Subcutaneous abdominal adipose tissue (tissue), 5 donors: ENCODE measurements at regions not wholly inside any gene's neighbourhood (a gene's known extent, or its start where the extent isn't known, plus 50 kb on each side); places are given as distances from the start of the nearest gene placed in this dataset.
"Not testable (repeated sequence)": the region's sequence is repeated elsewhere in the genome, so short reads cannot be mapped to it uniquely, and the experiment has no call there.

Source experiments
- H3K27ac ChIP-seq: one replicate; pipeline ENCODE4 v1.7.0; 2013; ENCODE audit warnings: low read depth, mild to moderate bottlenecking, inconsistent platforms, low read length, moderate library complexity
- H3K27me3 ChIP-seq, 5 donors: one replicate each; pipeline ENCODE4 v1.7.0; 2013; ENCODE audit warnings: low read length in 5 of 5, inconsistent platforms in 1 of 5; ENCODE audit not compliant: control insufficient read depth in 5 of 5, insufficient read depth in 4 of 5
- H3K36me3 ChIP-seq, 5 donors: one replicate each; pipeline ENCODE4 v1.7.0; 2013; ENCODE audit warnings: low read length in 5 of 5; ENCODE audit not compliant: control insufficient read depth in 5 of 5, insufficient read depth in 5 of 5
- H3K4me1 ChIP-seq, 5 donors: one replicate each; pipeline ENCODE4 v1.7.0; 2013; ENCODE audit warnings: low read length in 5 of 5, mild to moderate bottlenecking in 3 of 5, moderate library complexity in 1 of 5; ENCODE audit not compliant: control insufficient read depth in 5 of 5, insufficient read depth in 5 of 5
- H3K4me3 ChIP-seq, 5 donors: one replicate each; pipeline ENCODE4 v1.7.0; 2013; ENCODE audit warnings: low read length in 5 of 5, low read depth in 1 of 5
- H3K9ac ChIP-seq, 5 donors: one replicate each; pipeline ENCODE4 v1.7.0; 2013; ENCODE audit warnings: low read length in 5 of 5, mild to moderate bottlenecking in 4 of 5, moderate library complexity in 3 of 5
- H3K9me3 ChIP-seq, 5 donors: one replicate each; pipeline ENCODE4 v1.7.0; 2013; ENCODE audit warnings: low read length in 5 of 5; ENCODE audit not compliant: control insufficient read depth in 5 of 5
- donor health status: healthy.
- donor health status: healthy.
- donor health status: healthy.
- donor health status: healthy.
- donor health status: healthy.

- H3K27me3 ChIP-seq, result no peaks in the 10 kb centered on the region
- peaks cover 0 to 4% (median 2%) of the 10 kb centered on the region in 5 donors for H3K9me3 ChIP-seq
- H3K36me3 ChIP-seq, result no peaks in the 10 kb centered on the region
- H3K4me1 ChIP-seq, result peaks cover 4 to 25% (median 14%) of the 10 kb centered on the region in 5 donors
- no peak overlapping the region for H3K9ac ChIP-seq
- peak overlapping the region; percentile 71 for H3K27ac ChIP-seq
- H3K4me3 ChIP-seq, result peak overlapping the region in 1 of 5 donors; percentile 52
Measured at GRCh38 chr4:186845137-186845842, 121.6 kb upstream of the FAT1 start.

DNA sequence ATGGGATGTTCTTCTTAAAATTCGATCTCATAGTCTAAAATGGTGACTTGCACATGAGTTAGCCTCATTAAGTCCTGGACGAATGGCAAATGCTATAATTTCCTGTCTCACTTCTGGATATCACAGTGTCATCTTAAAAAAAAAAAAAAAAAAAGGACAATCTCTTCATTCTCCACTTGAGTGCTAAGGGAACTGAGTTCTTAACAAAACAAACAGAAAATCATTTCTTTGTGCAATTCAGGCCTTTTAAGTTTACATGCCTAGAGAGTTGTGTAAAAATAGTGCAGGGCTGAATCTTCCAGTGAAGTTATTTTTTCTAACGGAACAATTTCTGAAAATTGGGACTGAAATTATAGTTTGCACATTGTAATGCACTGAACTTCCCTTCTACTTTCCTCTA is 122.8 kb upstream of the FAT1 start:
- Histone ChIP-seq H3K9me3 (peaks cover 0 to 7% (median 3%) of the 10 kb centered on the region in 5 donors), H3K36me3 (no peaks in the 10 kb centered on the region), H3K4me3 (no peak overlapping the region), H3K27ac (no peak overlapping the region), H3K4me1 (peaks cover 4 to 19% (median 10%) of the 10 kb centered on the region in 5 donors), H3K27me3 (no peaks in the 10 kb centered on the region), H3K9ac (no peak overlapping the region)

- H3K36me3 ChIP-seq, H3K4me3 ChIP-seq, H3K27me3 ChIP-seq, H3K27ac ChIP-seq, H3K9me3 ChIP-seq, H3K9ac ChIP-seq: not testable (repeated sequence)
- peaks cover 4 to 19% (median 10%) of the 10 kb centered on the region in 5 donors for H3K4me1 ChIP-seq
Measured at GRCh38 chr4:186847429-186848131, 123.9 kb upstream of the FAT1 start.

DNA sequence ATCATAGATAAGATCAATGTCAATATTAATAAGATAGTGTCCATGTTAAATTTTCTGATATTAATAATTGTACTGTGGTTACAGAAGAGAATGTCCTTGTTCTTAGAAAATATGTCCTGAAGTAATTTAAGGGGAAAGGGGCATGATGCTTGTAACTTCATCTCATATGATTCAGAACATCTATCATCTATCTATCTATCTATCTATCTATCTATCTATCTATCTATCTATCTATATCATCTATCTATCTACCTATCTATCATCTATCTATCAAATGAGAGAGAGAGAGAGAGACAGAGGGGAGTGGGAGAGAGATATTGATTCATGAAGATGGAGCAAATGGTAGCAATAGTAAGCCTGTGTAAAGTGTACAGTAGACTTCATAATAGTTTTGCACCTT is 124.8 kb upstream of the FAT1 start:
- H3K4me1 ChIP-seq, result peaks cover 4 to 17% (median 10%) of the 10 kb centered on the region in 5 donors

DNA sequence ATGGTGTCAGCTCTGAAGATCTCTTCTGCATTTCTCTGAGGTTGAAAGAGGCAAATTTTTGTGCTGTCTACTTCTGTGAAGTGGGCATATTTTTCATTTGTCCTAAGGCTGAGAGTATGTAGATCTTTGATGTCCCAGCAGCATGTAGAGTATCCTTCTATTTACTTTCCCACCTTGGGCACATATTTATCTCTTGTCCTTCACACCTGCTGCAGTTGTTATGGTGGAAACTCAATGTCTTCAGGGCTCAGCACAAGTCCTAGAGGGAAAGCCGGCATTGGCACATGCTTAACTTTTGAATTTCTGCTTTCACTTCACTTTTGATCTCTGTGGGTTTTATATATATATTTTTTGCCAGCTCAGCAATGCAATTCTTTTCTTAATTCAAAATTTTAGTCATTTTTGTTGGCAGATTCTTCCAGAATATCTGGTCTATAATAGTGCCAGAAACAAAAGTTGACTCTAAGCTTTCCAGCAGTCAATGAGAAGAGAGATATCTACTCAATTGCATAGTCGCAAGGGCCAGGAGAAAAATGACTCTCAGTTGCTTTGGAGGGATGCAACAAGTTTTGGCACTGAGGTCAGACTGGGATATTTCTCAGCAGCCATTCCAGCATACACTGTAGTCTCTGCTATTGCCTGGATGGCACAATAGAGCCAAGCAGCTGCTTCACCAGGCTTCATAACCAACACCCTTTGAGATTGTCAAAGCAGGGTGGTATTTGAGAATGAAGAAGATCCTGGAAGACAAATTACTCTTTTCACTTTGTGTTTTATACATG is 127.8 kb upstream of the FAT1 start:
- Histone ChIP-seq H3K27me3 (no peaks in the 10 kb centered on the region), H3K4me3 (no peak overlapping the region), H3K9ac (no peak overlapping the region), H3K4me1 (peaks cover 0 to 7% (median 0%) of the 10 kb centered on the region in 5 donors), H3K36me3 (no peaks in the 10 kb centered on the region), H3K9me3 (peaks cover 0 to 7% (median 3%) of the 10 kb centered on the region in 5 donors), H3K27ac (no peak overlapping the region)

More for the DNA sequence above, 124.8 kb upstream of the FAT1 start:
- H3K27me3 ChIP-seq, result no peaks in the 10 kb centered on the region
- no peak overlapping the region for H3K4me3 ChIP-seq
- H3K9me3 ChIP-seq, result peaks cover 0 to 7% (median 3%) of the 10 kb centered on the region in 5 donors
- no peak overlapping the region for H3K27ac ChIP-seq
- no peaks in the 10 kb centered on the region for H3K36me3 ChIP-seq
- H3K9ac ChIP-seq, result no peak overlapping the region

- Histone ChIP-seq H3K27ac (no peak overlapping the region), H3K36me3 (no peaks in the 10 kb centered on the region), H3K27me3 (no peaks in the 10 kb centered on the region), H3K4me3 (no peak overlapping the region), H3K9me3 (peaks cover 0 to 7% (median 3%) of the 10 kb centered on the region in 5 donors), H3K4me1 (peaks cover 0 to 11% (median 0%) of the 10 kb centered on the region in 5 donors), H3K9ac (no peak overlapping the region)
Measured at GRCh38 chr4:186852073-186852420, 128.4 kb upstream of the FAT1 start.

DNA sequence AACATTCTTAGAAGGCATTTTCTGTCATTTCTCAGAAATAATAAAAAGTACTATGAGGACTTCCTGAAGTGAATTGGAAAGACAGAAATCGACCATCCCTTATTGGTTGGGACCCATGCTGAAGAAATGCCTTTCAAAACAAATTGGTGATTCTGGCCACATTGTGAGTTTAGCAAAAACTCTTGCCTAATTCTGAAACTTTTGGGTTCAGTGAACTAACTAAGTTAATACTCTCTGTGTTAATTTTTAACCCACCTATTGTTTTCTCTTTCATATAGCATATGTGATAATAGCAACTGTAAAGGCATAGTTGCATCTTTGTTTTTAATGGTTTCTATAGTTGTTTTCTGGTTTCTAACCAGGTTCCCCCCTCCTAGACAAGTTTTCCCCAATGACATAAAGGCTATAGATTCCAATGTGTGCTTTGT is 129.3 kb upstream of the FAT1 start:
- no peak overlapping the region for H3K9ac ChIP-seq
- no peaks in the 10 kb centered on the region for H3K27me3 ChIP-seq
- H3K4me3 ChIP-seq, result no peak overlapping the region

GRCh38 chr4:186854256-186854655 is 130.6 kb upstream of the FAT1 start:
- peaks cover 0 to 11% (median 0%) of the 10 kb centered on the region in 5 donors for H3K4me1 ChIP-seq
- H3K9ac ChIP-seq, result no peak overlapping the region
- H3K36me3 ChIP-seq, result no peaks in the 10 kb centered on the region

More for the DNA sequence above, 129.3 kb upstream of the FAT1 start:
- Histone ChIP-seq H3K9me3 (peaks cover 0 to 7% (median 3%) of the 10 kb centered on the region in 5 donors), H3K36me3 (no peaks in the 10 kb centered on the region), H3K27ac (no peak overlapping the region), H3K4me1 (peaks cover 0 to 11% (median 0%) of the 10 kb centered on the region in 5 donors)

GRCh38 chr4:186855111-186855510 is 131.5 kb upstream of the FAT1 start:
- Histone ChIP-seq H3K4me1 (peaks cover 0 to 11% (median 0%) of the 10 kb centered on the region in 5 donors), H3K27ac (no peak overlapping the region), H3K36me3 (no peaks in the 10 kb centered on the region), H3K9me3 (peaks cover 0 to 5% (median 3%) of the 10 kb centered on the region in 5 donors), H3K9ac (no peak overlapping the region), H3K4me3 (no peak overlapping the region), H3K27me3 (no peaks in the 10 kb centered on the region)

More at GRCh38 chr4:186854256-186854655, 130.6 kb upstream of the FAT1 start:
- Histone ChIP-seq H3K27ac (no peak overlapping the region), H3K9me3 (peaks cover 0 to 7% (median 3%) of the 10 kb centered on the region in 5 donors), H3K27me3 (no peaks in the 10 kb centered on the region), H3K4me3 (no peak overlapping the region)
